ENCODE measurements at regions not wholly inside any gene's neighbourhood (a gene's known extent, or its start where the extent isn't known, plus 50 kb on each side); places are given as distances from the start of the nearest gene placed in this dataset.
A peak's percentile ranks its signal among the peaks of the same experiment; 100 is the strongest.

GRCh38 chr5:89458332-89458656 lies 575.3 kb upstream of the MEF2C start:
- no peak for DNase-seq (ENCODE audit: low read depth)

GRCh38 chr5:89457411-89458331 lies 574.7 kb upstream of the MEF2C start:
- peak; percentile 66 for DNase-seq (ENCODE audit: low read depth)

GRCh38 chr5:89452081-89452480 lies 569.1 kb upstream of the MEF2C start:
- DNase-seq (ENCODE audit: low read depth), result no peak

- no peak for DNase-seq (ENCODE audit: low read depth)
Observed at GRCh38 chr5:89451263-89451662, 568.3 kb upstream of the MEF2C start.

GRCh38 chr5:89450149-89450538 lies 567.2 kb upstream of the MEF2C start:
- no peak for DNase-seq (ENCODE audit: low read depth)

GRCh38 chr5:89449392-89450148 lies 566.6 kb upstream of the MEF2C start:
- DNase-seq (ENCODE audit: low read depth), result no peak

GRCh38 chr5:89447027-89447426 lies 564.0 kb upstream of the MEF2C start:
- DNase-seq (ENCODE audit: low read depth), result no peak

- no peak for DNase-seq (ENCODE audit: low read depth)
Observed at GRCh38 chr5:89445106-89445745, 562.2 kb upstream of the MEF2C start.

GRCh38 chr5:89444088-89444487 lies 561.1 kb upstream of the MEF2C start:
- DNase-seq (ENCODE audit: low read depth), result no peak

- no peak for DNase-seq (ENCODE audit: low read depth)
Observed at GRCh38 chr5:89443508-89443907, 560.5 kb upstream of the MEF2C start.

- no peak for DNase-seq (ENCODE audit: low read depth)
Observed at GRCh38 chr5:89441965-89442364, 559.0 kb upstream of the MEF2C start.

- DNase-seq (ENCODE audit: low read depth), result no peak
Observed at GRCh38 chr5:89440670-89441069, 557.7 kb upstream of the MEF2C start.

GRCh38 chr5:89437450-89438435 lies 554.8 kb upstream of the MEF2C start:
- peak; percentile 48 for DNase-seq (ENCODE audit: low read depth)

- DNase-seq (ENCODE audit: low read depth), result no peak
Observed at GRCh38 chr5:89436464-89436863, 553.5 kb upstream of the MEF2C start.

- no peak for DNase-seq (ENCODE audit: low read depth)
Observed at GRCh38 chr5:89435347-89435746, 552.4 kb upstream of the MEF2C start.

- no peak for DNase-seq (ENCODE audit: low read depth)
Observed at GRCh38 chr5:89428624-89429023, 545.6 kb upstream of the MEF2C start.

- DNase-seq (ENCODE audit: low read depth), result no peak
Observed at GRCh38 chr5:89425062-89425461, 542.1 kb upstream of the MEF2C start.

GRCh38 chr5:89421035-89421434 lies 538.1 kb upstream of the MEF2C start:
- no peak for DNase-seq (ENCODE audit: low read depth)

- DNase-seq (ENCODE audit: low read depth), result no peak
Observed at GRCh38 chr5:89418407-89419085, 535.6 kb upstream of the MEF2C start.

GRCh38 chr5:89417990-89418389 lies 535.0 kb upstream of the MEF2C start:
- DNase-seq (ENCODE audit: low read depth), result no peak

GRCh38 chr5:89417515-89417914 lies 534.5 kb upstream of the MEF2C start:
- no peak for DNase-seq (ENCODE audit: low read depth)

Data from HS-27A (cell line).